GM10248 (cell line): ENCODE measurements at regions not wholly inside any gene's neighbourhood (a gene's known extent, or its start where the extent isn't known, plus 50 kb on each side); places are given as distances from the start of the nearest gene placed in this dataset.

ENCODE experiments used
- CTCF ChIA-PET: fragments of 300-600 bp; sonication (Branson Sonifier 250); formaldehyde crosslinking; extraction: SDS; loops from one replicate; lab custom pipeline; 2021; ENCODE audit warnings: antibody characterized with exemption; lab: Yijun Ruan, JAX
- POLR2A ChIA-PET: fragments of 350-650 bp; sonication (Branson Sonifier 250); formaldehyde crosslinking; extraction: SDS; loops from one replicate; lab custom pipeline; 2020; ENCODE audit warnings: antibody characterized with exemption; lab: Yijun Ruan, JAX
- DNase-seq: peaks from one replicate; pipeline ENCODE4 v3.0.0; 2012; ENCODE audit errors: extremely low spot score
- TF ChIP-seq, protein P1 (sequence below): IDR thresholded peaks from 2 replicates; pipeline ENCODE4 v1.5.1; 2012; ENCODE audit warnings: mild to moderate bottlenecking, low read depth; ENCODE audit errors: extremely low read depth, missing control alignments, control extremely low read depth

- CTCF ChIA-PET: no interaction called here
Observed at GRCh38 chr2:175743011-175743410, 259.1 kb downstream of the LNPK start.

DNA sequence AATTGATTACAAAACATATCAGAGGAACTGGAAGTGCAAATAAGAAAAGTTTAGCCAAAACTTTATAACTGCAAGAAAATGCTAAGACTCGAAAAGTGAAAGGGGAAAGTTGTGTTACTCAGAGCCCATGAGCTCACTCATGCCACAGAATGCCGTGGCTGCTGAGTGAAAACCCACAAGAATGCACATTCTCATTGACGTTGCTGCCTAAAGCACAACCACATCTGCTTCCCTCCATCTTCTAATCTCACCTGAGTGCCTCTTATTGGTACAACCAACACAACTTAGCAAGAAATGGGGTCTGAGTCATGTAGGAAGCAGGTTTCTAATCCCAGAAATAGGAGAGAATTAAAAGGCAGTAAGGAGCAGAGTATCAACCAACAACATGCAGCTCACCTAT lies 259.7 kb downstream of the LNPK start:
- ChIA-PET CTCF (no interaction called here), POLR2A (no interaction called here)
- DNase-seq: no peak
- TF ChIP-seq, protein P1, sequence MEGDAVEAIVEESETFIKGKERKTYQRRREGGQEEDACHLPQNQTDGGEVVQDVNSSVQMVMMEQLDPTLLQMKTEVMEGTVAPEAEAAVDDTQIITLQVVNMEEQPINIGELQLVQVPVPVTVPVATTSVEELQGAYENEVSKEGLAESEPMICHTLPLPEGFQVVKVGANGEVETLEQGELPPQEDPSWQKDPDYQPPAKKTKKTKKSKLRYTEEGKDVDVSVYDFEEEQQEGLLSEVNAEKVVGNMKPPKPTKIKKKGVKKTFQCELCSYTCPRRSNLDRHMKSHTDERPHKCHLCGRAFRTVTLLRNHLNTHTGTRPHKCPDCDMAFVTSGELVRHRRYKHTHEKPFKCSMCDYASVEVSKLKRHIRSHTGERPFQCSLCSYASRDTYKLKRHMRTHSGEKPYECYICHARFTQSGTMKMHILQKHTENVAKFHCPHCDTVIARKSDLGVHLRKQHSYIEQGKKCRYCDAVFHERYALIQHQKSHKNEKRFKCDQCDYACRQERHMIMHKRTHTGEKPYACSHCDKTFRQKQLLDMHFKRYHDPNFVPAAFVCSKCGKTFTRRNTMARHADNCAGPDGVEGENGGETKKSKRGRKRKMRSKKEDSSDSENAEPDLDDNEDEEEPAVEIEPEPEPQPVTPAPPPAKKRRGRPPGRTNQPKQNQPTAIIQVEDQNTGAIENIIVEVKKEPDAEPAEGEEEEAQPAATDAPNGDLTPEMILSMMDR: no peak

More at GRCh38 chr2:175743011-175743410, 259.1 kb downstream of the LNPK start:
- TF ChIP-seq, protein P1: no peak
- POLR2A ChIA-PET: no interaction called here
- no peak for DNase-seq

DNA sequence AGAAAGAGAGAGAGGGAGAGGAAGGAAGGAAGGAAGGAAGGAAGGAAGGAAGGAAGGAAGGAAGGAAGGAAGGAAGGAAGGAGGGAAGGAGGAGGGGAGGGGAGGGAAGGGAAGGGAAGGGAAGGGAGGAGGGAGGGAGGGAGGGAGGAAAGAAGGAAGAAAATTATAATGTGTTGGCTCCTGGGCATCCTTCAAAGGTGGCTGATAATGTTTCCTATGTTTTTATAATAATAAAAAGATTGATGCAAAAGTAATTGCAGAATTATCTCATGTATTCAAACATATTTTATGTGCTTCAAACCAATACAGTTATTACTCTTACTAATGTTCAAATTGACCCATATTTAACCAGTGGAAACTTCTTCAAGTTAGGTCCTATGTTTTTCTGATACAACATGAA lies 260.9 kb downstream of the LNPK start:
- CTCF ChIA-PET: interaction anchor here (1.4 kb wide), 1 partner anchor 11 kb away, joined by 4 read pairs; no protein-coding TSS in a partner anchor

DNA sequence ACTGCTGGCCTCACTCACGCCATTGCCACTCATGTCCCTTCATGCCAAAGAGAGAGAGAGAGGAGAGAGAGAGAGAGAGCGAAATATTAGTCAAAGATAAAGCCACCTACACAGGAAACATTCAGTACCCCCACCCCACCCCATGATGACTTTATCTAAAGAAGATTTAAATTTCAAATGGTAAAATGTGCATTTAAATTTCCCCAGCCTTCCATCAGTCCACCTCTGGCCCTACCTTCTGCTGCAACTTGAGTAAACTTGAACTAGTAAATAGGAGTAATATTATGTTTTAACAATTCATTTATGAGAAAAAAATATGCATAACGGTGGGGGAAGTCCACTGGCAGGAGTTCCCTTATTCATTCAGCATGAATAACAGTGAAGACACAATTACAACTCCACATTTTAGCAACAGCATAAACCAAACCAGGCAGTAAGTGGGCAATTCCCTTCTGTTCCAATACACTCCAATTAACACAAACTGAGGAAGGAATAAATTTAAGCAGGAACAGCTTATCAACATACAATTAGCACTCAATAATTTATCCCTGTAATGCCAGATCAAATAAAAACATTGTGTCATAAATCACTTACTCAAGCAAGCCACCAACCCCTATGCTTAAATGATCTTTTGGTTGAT lies 264.2 kb downstream of the LNPK start:
- DNase-seq: no peak
- ChIA-PET CTCF (no interaction called here), POLR2A (no interaction called here)
- TF ChIP-seq, protein P1: no peak

More for the DNA sequence above, 260.9 kb downstream of the LNPK start:
- POLR2A ChIA-PET: no interaction called here
- DNase-seq: no peak
- TF ChIP-seq, protein P1: no peak

GRCh38 chr2:175734686-175735085 lies 267.4 kb downstream of the LNPK start:
- CTCF ChIA-PET: interaction anchor here (2.2 kb wide), 1 partner anchor 14 kb away, joined by 6 read pairs; no protein-coding TSS in a partner anchor
- no peak for DNase-seq
- POLR2A ChIA-PET: no interaction called here
- TF ChIP-seq, protein P1: no peak

DNA sequence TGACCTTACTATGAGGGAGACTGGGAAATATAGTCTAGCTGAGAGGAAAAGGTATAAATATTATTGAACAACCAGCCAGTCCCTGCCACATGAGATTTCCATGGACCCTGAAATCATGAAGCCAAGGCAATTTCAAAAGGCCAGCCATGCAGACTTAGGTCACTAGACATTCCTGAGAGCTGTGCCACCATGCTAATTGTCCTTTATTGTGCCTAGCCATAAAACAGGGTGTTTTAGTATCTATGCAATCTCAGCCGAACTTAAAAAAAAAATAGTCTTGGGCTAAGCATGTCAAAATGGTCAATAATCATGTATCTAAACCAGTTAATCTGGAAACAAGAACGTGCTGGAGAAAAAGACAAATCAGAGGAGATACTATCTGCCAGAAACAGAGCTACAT lies 269.5 kb downstream of the LNPK start:
- ChIA-PET CTCF (interaction anchor here (0.9 kb wide), 1 partner anchor 19 kb away, joined by 3 read pairs; no protein-coding TSS in a partner anchor), POLR2A (no interaction called here)
- DNase-seq: no peak
- TF ChIP-seq, protein P1: no peak
